GM18867 (cell line): ENCODE measurements at regions not wholly inside any gene's neighbourhood (a gene's known extent, or its start where the extent isn't known, plus 50 kb on each side); places are given as distances from the start of the nearest gene placed in this dataset.

Experiments
- ATAC-seq: cut with Tn5 transposase; IDR thresholded peaks from one replicate; pipeline ENCODE4 v1.9.1; 2021; ENCODE audit warnings: mild to moderate bottlenecking, moderate library complexity; ENCODE audit not compliant: unreplicated experiment

- ATAC-seq: peak; percentile 70
Observed at GRCh38 chr4:36704289-36704688, 422.9 kb downstream of the DTHD1 start.

- no peak for ATAC-seq
Observed at GRCh38 chr4:36709991-36710390, 428.6 kb downstream of the DTHD1 start.

- no peak for ATAC-seq
Observed at GRCh38 chr4:36712013-36712412, 430.6 kb downstream of the DTHD1 start.

GRCh38 chr4:36716874-36717273 is 435.5 kb downstream of the DTHD1 start:
- no peak for ATAC-seq

GRCh38 chr4:36719425-36719824 is 438.0 kb downstream of the DTHD1 start:
- ATAC-seq: no peak

- no peak for ATAC-seq
Observed at GRCh38 chr4:36722986-36723385, 441.6 kb downstream of the DTHD1 start.

GRCh38 chr4:36734334-36734733 is 452.9 kb downstream of the DTHD1 start:
- no peak for ATAC-seq

- no peak for ATAC-seq
Observed at GRCh38 chr4:36737691-36738090, 456.3 kb downstream of the DTHD1 start.

GRCh38 chr4:36740796-36741310 is 459.4 kb downstream of the DTHD1 start:
- ATAC-seq: no peak

GRCh38 chr4:36747277-36748129 is 466.1 kb downstream of the DTHD1 start:
- ATAC-seq: no peak

GRCh38 chr4:36753048-36753447 is 471.6 kb downstream of the DTHD1 start:
- no peak for ATAC-seq

- ATAC-seq: no peak
Observed at GRCh38 chr4:36757580-36758311, 476.3 kb downstream of the DTHD1 start.

GRCh38 chr4:36758312-36759178 is 477.1 kb downstream of the DTHD1 start:
- ATAC-seq: no peak

- no peak for ATAC-seq
Observed at GRCh38 chr4:36761607-36762006, 480.2 kb downstream of the DTHD1 start.

GRCh38 chr4:36763814-36764213 is 480.7 kb upstream of the NWD2 start:
- no peak for ATAC-seq

GRCh38 chr4:36767596-36767995 is 476.9 kb upstream of the NWD2 start:
- ATAC-seq: no peak

GRCh38 chr4:36771411-36772153 is 473.0 kb upstream of the NWD2 start:
- peak; percentile 52 for ATAC-seq

GRCh38 chr4:36772154-36772516 is 472.4 kb upstream of the NWD2 start:
- peak; percentile 56 for ATAC-seq

GRCh38 chr4:36773467-36773866 is 471.1 kb upstream of the NWD2 start:
- peak; percentile 35 for ATAC-seq

- no peak for ATAC-seq
Observed at GRCh38 chr4:36775544-36775943, 469.0 kb upstream of the NWD2 start.
